Endodermal cell (in vitro differentiated cells): ENCODE measurements at regions not wholly inside any gene's neighbourhood (a gene's known extent, or its start where the extent isn't known, plus 50 kb on each side); places are given as distances from the start of the nearest gene placed in this dataset.

Experiments used
- DNase-seq: peaks from one replicate; pipeline ENCODE4 v3.0.0-alpha.2; 2017
- H3K27ac ChIP-seq: 2 replicates; pipeline ENCODE4 v1.5.1; 2013; ENCODE audit warnings: mild to moderate bottlenecking, low read depth, low read length, moderate library complexity
- H3K27me3 ChIP-seq: 2 replicates; pipeline ENCODE4 v1.6.1; 2013; ENCODE audit warnings: mild to moderate bottlenecking, low read length, moderate library complexity; ENCODE audit not compliant: insufficient read depth, control insufficient read depth, poor library complexity, severe bottlenecking
- H3K36me3 ChIP-seq: 2 replicates; pipeline ENCODE4 v1.7.0; 2013; ENCODE audit warnings: mild to moderate bottlenecking, low read length, moderate library complexity; ENCODE audit not compliant: control insufficient read depth, insufficient read depth
- H3K4me1 ChIP-seq: one replicate; pipeline ENCODE4 v1.7.0; 2013; ENCODE audit warnings: low read length; ENCODE audit not compliant: control insufficient read depth, insufficient read depth
- H3K4me3 ChIP-seq: 2 replicates; pipeline ENCODE4 v1.5.1; 2013; ENCODE audit warnings: mild to moderate bottlenecking, low read length, moderate library complexity
- H3K9ac ChIP-seq: 2 replicates; pipeline ENCODE4 v1.6.1; 2013; ENCODE audit warnings: mild to moderate bottlenecking, low read length, moderate library complexity; ENCODE audit not compliant: poor library complexity, severe bottlenecking; ENCODE audit errors: extremely low read depth
- H3K9me3 ChIP-seq: 2 replicates; pipeline ENCODE4 v1.6.1; 2013; ENCODE audit warnings: mild to moderate bottlenecking, low read length, moderate library complexity; ENCODE audit not compliant: control insufficient read depth
- H3K27ac Mint-ChIP-seq: 2 replicates; pipeline ENCODE4 v1.8.0; 2020; ENCODE audit warnings: mixed read lengths
- H3K27me3 Mint-ChIP-seq: 2 replicates; pipeline ENCODE4 v1.8.0; 2021; ENCODE audit warnings: mild to moderate bottlenecking, mixed read lengths; ENCODE audit not compliant: insufficient read depth
- H3K36me3 Mint-ChIP-seq: 2 replicates; pipeline ENCODE4 v1.8.0; 2020; ENCODE audit warnings: low read depth, mixed read lengths
- H3K4me1 Mint-ChIP-seq: 2 replicates; pipeline ENCODE4 v1.8.0; 2020; ENCODE audit warnings: mixed read lengths
- H3K4me3 Mint-ChIP-seq: 2 replicates; pipeline ENCODE4 v1.8.0; 2020; ENCODE audit warnings: mild to moderate bottlenecking, moderate library complexity, mixed read lengths
- H3K9me3 Mint-ChIP-seq: 2 replicates; pipeline ENCODE4 v1.8.0; 2020; ENCODE audit warnings: mild to moderate bottlenecking, mixed read lengths
- WGBS, 2 experiments: methylation state at CpG; one replicate each; pipeline versions ENCODE4 v1.1.5 to v1.1.7; 2013; ENCODE audit warnings: missing lambda C conversion rate in 2 of 2, mixed read lengths in 1 of 2; ENCODE audit not compliant: insufficient coverage in 1 of 2, insufficient read length in 1 of 2; 5-methylcytosine and 5-hydroxymethylcytosine counted together
- TF ChIP-seq, protein P1 (sequence below): fragments of 200-600 bp; sonication (generic); conservative IDR thresholded peaks from 2 replicates; pipeline ENCODE4 v1.5.0; 2021; ENCODE audit warnings: antibody characterized with exemption, mild to moderate bottlenecking

DNA sequence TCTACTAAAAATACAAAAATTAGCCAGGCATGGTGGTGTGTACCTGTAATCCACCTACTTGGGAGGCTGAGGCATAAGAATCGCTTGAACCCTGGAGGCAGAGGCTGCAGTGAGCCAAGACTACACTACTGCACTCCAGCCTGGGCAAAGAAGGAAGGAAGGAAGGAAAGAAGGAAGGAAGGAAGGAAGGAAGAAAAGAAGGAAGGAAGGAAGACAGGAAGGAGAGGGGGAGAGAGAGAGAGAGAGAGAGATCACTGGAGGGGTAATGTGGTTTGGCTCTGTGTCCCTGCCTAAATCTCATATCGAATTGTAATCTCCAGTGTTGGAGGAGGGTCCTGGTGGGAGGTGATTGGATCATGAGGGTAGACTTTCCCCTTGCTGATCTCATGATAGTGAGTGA lies 165.5 kb downstream of the KCTD15 start:
- WGBS, 2 experiments: 86 to 95% methylated on average over 1 to 2 of the region's 2 CpGs
- no peak overlapping the region for H3K4me3 ChIP-seq
- peaks cover 14% of the 10 kb centered on the region for H3K4me1 Mint-ChIP-seq
- TF ChIP-seq, protein P1, sequence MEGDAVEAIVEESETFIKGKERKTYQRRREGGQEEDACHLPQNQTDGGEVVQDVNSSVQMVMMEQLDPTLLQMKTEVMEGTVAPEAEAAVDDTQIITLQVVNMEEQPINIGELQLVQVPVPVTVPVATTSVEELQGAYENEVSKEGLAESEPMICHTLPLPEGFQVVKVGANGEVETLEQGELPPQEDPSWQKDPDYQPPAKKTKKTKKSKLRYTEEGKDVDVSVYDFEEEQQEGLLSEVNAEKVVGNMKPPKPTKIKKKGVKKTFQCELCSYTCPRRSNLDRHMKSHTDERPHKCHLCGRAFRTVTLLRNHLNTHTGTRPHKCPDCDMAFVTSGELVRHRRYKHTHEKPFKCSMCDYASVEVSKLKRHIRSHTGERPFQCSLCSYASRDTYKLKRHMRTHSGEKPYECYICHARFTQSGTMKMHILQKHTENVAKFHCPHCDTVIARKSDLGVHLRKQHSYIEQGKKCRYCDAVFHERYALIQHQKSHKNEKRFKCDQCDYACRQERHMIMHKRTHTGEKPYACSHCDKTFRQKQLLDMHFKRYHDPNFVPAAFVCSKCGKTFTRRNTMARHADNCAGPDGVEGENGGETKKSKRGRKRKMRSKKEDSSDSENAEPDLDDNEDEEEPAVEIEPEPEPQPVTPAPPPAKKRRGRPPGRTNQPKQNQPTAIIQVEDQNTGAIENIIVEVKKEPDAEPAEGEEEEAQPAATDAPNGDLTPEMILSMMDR: no peak
- no peaks in the 10 kb centered on the region for H3K27me3 Mint-ChIP-seq
- no peak overlapping the region for H3K4me3 Mint-ChIP-seq
- H3K36me3 ChIP-seq: no peaks in the 10 kb centered on the region
- DNase-seq: no peak
- H3K36me3 Mint-ChIP-seq: peaks cover 3% of the 10 kb centered on the region
- peaks cover 10% of the 10 kb centered on the region for H3K4me1 ChIP-seq
- H3K27me3 ChIP-seq: no peaks in the 10 kb centered on the region
- no peak overlapping the region for H3K27ac Mint-ChIP-seq
- H3K9me3 ChIP-seq: peaks cover 11% of the 10 kb centered on the region
- no peak overlapping the region for H3K27ac ChIP-seq
- no peak overlapping the region for H3K9ac ChIP-seq
- H3K9me3 Mint-ChIP-seq: peaks cover 10% of the 10 kb centered on the region

DNA sequence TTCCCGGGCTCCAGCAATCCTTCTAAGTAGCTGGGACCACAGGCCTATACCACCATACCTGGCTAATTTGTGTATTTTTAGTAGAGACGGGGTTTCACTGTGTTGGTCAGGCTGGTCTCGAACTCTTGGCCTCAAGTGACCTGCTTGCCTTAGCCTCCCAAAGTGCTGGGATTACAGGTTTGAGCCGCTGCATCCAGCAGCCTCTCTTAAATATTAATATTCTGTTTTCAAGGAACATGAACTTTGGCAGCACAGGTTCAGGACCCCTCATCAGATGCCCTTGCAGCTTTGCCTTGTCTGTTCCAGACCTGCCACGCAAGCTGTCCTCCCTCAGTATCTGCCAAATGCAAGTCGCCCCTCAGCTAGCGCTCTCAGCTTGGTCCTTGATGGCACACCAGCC lies 166.8 kb downstream of the KCTD15 start:
- no peaks in the 10 kb centered on the region for H3K36me3 ChIP-seq
- 89 to 92% methylated on average over 7 of the region's 7 CpGs for WGBS, 2 experiments
- Mint-ChIP-seq H3K27ac (no peak overlapping the region), H3K27me3 (no peaks in the 10 kb centered on the region), H3K9me3 (peaks cover 13% of the 10 kb centered on the region), H3K36me3 (peaks cover 5% of the 10 kb centered on the region), H3K4me1 (peaks cover 6% of the 10 kb centered on the region), H3K4me3 (no peak overlapping the region)
- TF ChIP-seq, protein P1: no peak
- peak; percentile 22 for DNase-seq
- H3K4me1 ChIP-seq: peaks cover 5% of the 10 kb centered on the region
- H3K9ac ChIP-seq: no peak overlapping the region
- H3K27me3 ChIP-seq: no peaks in the 10 kb centered on the region
- peaks cover 11% of the 10 kb centered on the region for H3K9me3 ChIP-seq
- H3K4me3 ChIP-seq: no peak overlapping the region
- no peak overlapping the region for H3K27ac ChIP-seq

DNA sequence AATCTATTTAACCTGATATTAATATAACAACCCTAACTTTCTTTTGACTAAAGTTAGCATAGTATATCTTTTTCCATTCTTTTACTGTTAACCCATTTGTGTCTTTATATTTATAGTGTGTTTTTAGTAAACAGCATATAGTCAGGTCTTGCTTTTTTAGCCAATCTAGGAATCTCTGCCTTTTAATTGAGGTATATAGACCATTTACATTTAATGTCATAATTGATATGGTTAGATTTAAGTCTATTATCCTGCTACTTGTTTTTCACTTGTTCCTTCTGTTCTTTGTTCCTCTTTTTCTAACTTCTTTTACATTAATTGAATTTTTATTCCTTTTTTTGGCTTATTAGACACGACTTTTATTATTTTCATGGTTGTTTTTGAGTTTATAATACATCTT lies 174.4 kb downstream of the KCTD15 start:
- H3K4me1 Mint-ChIP-seq: no peaks in the 10 kb centered on the region
- no peaks in the 10 kb centered on the region for H3K27me3 Mint-ChIP-seq
- H3K36me3 Mint-ChIP-seq: peaks cover 5% of the 10 kb centered on the region
- Histone ChIP-seq H3K9me3 (peaks cover 24% of the 10 kb centered on the region), H3K27ac (no peak overlapping the region), H3K9ac (no peak overlapping the region), H3K27me3 (no peaks in the 10 kb centered on the region), H3K4me3 (no peak overlapping the region), H3K4me1 (no peaks in the 10 kb centered on the region), H3K36me3 (no peaks in the 10 kb centered on the region)
- DNase-seq: no peak
- H3K4me3 Mint-ChIP-seq: no peak overlapping the region
- WGBS, 2 experiments: no CpG with 5 or more reads among the region's 1 CpG
- peaks cover 17% of the 10 kb centered on the region for H3K9me3 Mint-ChIP-seq
- H3K27ac Mint-ChIP-seq: no peak overlapping the region
- TF ChIP-seq, protein P1: no peak
